K562 (cell line): ENCODE measurements at regions not wholly inside any gene's neighbourhood (a gene's known extent, or its start where the extent isn't known, plus 50 kb on each side); places are given as distances from the start of the nearest gene placed in this dataset.

Experiments used
- SRF ChIP-seq, 2 experiments: fragments of 250-450, 450-650 bp in 1 of 2; sonication (Bioruptor Pico) in 1 of 2; sonication (generic) in 1 of 2; formaldehyde crosslinking; IDR thresholded peaks; 2 replicates each; pipeline versions ENCODE4 v1.5.0 to v1.5.1; 2020 to 2022; ENCODE audit warnings: mild to moderate bottlenecking in 1 of 2, missing genetic modification reagents in 1 of 2
- TF ChIP-seq, protein P1 (sequence below), 3 experiments: IDR thresholded peaks in 2 of 3; conservative IDR thresholded peaks in 1 of 3; 2 replicates each; pipeline ENCODE4 v1.5.1; 2011 to 2012; ENCODE audit warnings: low read length in 3 of 3, mild to moderate bottlenecking in 3 of 3, control low read depth in 2 of 3, improper control_type of control experiment in 1 of 3, inconsistent platforms in 1 of 3, low read depth in 1 of 3, mixed read lengths in 1 of 3, moderate library complexity in 1 of 3; ENCODE audit not compliant: insufficient read depth in 2 of 3

DNA sequence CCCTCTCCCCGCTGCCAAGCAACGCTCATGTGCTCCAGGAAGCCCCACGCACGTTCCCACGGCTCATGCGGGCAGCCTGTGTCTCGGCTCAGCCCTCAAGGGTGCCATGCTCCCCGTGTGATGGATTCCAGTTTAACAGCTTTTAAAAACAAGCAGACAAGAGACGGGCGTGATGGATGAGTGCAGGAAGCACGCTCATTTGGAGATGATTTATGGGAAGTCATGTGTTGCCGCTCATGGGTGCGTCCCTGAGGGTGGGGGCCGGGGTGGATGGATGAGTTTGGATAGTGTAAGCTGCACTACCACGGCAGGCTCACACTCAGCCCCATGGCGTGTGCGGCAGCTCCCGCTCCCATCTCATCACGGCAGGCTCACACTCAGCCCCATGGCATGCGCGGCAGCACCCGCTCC lies 132.8 kb downstream of the RBFOX3 start:
- no peak for TF ChIP-seq SRF (CRISPR knock-in tag; IDR thresholded peaks at IDR 0.05)
- TF ChIP-seq, protein P1, sequence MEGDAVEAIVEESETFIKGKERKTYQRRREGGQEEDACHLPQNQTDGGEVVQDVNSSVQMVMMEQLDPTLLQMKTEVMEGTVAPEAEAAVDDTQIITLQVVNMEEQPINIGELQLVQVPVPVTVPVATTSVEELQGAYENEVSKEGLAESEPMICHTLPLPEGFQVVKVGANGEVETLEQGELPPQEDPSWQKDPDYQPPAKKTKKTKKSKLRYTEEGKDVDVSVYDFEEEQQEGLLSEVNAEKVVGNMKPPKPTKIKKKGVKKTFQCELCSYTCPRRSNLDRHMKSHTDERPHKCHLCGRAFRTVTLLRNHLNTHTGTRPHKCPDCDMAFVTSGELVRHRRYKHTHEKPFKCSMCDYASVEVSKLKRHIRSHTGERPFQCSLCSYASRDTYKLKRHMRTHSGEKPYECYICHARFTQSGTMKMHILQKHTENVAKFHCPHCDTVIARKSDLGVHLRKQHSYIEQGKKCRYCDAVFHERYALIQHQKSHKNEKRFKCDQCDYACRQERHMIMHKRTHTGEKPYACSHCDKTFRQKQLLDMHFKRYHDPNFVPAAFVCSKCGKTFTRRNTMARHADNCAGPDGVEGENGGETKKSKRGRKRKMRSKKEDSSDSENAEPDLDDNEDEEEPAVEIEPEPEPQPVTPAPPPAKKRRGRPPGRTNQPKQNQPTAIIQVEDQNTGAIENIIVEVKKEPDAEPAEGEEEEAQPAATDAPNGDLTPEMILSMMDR (IDR thresholded peaks at IDR 0.05 in 2 of 3, conservative IDR thresholded peaks at IDR 0.05 in 1 of 3; ENCODE audit: insufficient read depth in 2 of 3, low read depth in 1 of 3, low read length in 3 of 3), result no peak
